ENCODE measurements at regions not wholly inside any gene's neighbourhood (a gene's known extent, or its start where the extent isn't known, plus 50 kb on each side); places are given as distances from the start of the nearest gene placed in this dataset.

GRCh38 chr2:126792993-126793392, 105.7 kb upstream of the TEX51 start:
- TF ChIP-seq ZNF274 (IDR thresholded peaks at IDR 0.05; ENCODE audit: low read depth, low read length) (no peak), ZBTB33 (IDR thresholded peaks at IDR 0.05; ENCODE audit: extremely low read depth, insufficient replicate concordance, low read length) (no peak), ATF3 (IDR thresholded peaks at IDR 0.05) (no peak), MAX (IDR thresholded peaks at IDR 0.05) (no peak), EZH2phosphoT487 (IDR thresholded peaks at IDR 0.05; ENCODE audit: borderline replicate concordance) (no peak), CBX3 (IDR thresholded peaks at IDR 0.05; ENCODE audit: low read depth) (no peak)
- Histone ChIP-seq H3K27me3 (ENCODE audit: insufficient read depth, low read length) (peaks cover 29% of the 10 kb centered on the region), H3K4me1 (ENCODE audit: control insufficient read depth in 1 of 2, insufficient read depth in 2 of 2, low read length in 2 of 2) (no peaks in the 10 kb centered on the region), H3K79me2 (ENCODE audit: insufficient read depth, low read length) (no peaks in the 10 kb centered on the region), H2AFZ (ENCODE audit: low read depth, low read length, poor library complexity, severe bottlenecking) (no peak overlapping the region), H4K20me1 (ENCODE audit: insufficient read depth) (no peaks in the 10 kb centered on the region), H3K9me2 (ENCODE audit: insufficient read depth) (no peaks in the 10 kb centered on the region), H3K9me3 (ENCODE audit: control insufficient read depth in 1 of 2, insufficient read depth in 1 of 2, low read depth in 1 of 2, low read length in 2 of 2) (no peaks in the 10 kb centered on the region), H3K27ac (ENCODE audit: low read depth, low read length) (no peak overlapping the region), H3K9ac (ENCODE audit: low read length) (no peak overlapping the region), H3K4me3 (replicated peaks in 1 of 2; ENCODE audit: low read depth in 1 of 2, low read length in 2 of 2) (no peak overlapping the region), H3K4me2 (ENCODE audit: low read length) (no peak overlapping the region), H3K36me3 (ENCODE audit: control insufficient read depth in 1 of 2, insufficient read depth in 2 of 2, low read length in 2 of 2) (no peaks in the 10 kb centered on the region)
- intact Hi-C loops (cut with micrococcal nuclease): no loop called here
- DNase-seq (ENCODE audit: low read depth, low spot score): no peak
- no peak for ATAC-seq
- ChIA-PET CTCF (no interaction called here), RAD21 (ENCODE audit: low non-redundant PET in 1 of 2, low total read pairs in 2 of 2, uncharacterized antibody in 2 of 2, unreplicated experiment in 2 of 2) (no interaction called here), POLR2A (no interaction called here)
- BruUV-seq (replicated peaks): no TSS peak
